GM19043 (cell line): ENCODE measurements at regions not wholly inside any gene's neighbourhood (a gene's known extent, or its start where the extent isn't known, plus 50 kb on each side); places are given as distances from the start of the nearest gene placed in this dataset.
A peak's percentile ranks its signal among the peaks of the same experiment; 100 is the strongest.

Experiments
- ATAC-seq: cut with Tn5 transposase; IDR thresholded peaks from one replicate; pipeline ENCODE4 v1.9.1; 2021; ENCODE audit warnings: low read depth; ENCODE audit not compliant: unreplicated experiment

DNA sequence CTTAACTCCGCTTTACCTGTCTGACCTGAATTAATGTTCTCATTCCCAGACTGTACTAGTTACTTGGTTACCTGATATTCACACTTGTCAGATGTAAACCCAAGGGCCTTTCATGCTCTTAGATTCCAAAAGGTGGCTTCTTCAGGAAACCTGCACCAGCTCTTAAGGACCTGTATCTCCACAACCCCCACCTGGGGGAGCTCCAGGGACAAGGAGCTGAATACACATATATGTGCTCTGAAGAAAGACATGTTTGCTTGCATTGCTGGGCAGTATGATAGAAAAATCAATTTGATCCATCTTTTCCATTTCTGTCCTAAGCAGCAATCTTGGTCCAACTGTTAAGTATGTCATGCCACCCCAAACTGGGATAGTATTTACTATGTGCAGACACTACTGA lies 64.8 kb upstream of the POU3F2 start:
- ATAC-seq = no peak

DNA sequence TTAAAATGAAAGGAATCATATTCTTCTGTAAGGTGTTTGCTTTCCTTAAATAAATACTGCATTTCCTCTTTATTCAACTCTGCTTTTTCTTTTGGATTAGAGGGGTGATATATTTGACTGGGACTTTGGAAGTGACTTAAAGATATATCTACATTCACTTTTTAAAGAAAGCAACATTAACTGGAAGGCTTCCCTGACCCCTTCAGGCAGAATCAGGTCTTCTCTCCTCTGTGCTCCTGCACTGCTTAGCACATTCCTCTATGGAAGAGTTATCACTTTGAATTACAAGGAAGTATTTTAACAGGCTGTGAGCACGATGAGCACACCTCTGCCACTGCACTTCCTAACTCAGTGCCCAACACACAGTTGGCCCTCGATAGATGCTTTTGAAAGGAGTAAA lies 59.2 kb upstream of the POU3F2 start:
- no peak for ATAC-seq

DNA sequence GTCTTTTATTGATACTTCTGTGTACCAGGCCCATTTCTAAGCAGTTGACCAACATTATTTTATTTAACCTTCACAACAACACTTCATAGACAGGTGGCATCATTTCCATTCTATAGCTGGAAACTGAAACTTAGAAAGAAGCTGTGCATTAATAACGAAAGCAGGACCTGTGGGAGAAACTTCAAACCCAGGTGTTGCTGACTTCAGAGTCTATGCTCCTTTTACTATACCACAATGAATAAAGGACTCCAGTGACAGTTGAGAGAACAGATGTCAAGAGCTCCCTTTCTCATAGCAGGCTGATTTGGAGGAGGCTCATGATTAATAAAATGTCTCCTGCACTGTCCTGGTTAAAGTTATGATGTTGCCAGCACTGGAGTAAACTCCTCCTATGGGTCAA lies 56.6 kb upstream of the POU3F2 start:
- peak; percentile 99 for ATAC-seq

DNA sequence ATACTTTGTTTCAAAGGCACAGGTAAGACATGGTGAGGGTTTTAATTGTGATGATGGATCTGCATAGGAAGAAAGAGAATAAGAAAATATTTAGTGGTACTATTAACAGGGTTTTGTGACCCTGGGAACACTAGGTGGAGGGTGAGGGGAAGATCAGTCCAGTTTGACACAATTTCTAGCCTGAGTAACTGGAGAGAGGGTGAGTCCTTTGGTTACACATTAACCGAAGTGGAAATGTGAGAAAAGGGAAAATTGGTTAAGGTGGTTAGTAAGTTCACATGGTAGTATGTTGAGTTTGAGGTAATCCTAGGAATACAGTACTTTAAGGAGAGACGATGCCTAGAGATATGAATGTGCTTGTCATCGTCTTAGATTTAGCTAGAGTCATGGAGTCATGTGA lies 54.8 kb upstream of the POU3F2 start:
- ATAC-seq = no peak

DNA sequence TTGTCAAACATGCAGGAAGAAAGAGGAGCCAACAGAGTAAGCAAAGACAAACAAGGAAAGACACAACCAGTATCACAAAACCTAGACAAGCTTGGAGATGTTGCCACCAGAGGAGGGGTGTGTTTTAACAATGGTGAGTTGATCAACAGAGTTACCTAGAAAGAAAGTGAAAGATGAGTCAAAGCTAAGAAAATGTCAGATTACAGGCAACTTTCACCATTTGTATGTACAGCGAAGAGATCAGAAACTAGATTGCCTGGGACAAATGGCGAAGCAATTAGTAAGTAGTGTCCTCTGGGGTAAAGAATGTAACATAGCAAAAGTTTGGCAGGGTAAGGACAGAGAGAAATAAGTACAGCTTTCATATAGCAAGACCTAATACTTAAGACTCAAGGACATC lies 51.6 kb upstream of the POU3F2 start:
- no peak for ATAC-seq

DNA sequence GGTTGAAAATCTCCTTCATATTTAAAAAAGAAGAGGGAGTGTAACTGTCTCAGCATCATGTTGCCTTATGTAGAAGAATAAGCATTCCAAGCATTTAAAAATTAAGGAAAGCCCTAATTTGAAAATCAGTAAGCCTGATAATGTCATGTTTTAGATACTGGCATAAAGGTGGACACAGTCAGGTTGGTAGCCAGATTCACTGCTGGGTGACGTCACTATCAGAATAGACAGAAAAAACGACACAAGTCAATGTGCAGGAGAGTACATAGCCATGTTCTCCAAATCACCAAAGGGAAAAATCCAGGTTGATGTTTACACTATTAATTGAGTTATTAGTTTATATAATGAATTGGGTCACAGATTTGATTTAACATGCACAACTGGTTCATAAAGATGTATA lies 50.8 kb upstream of the POU3F2 start:
- ATAC-seq = no peak
